GM12873 (cell line): ENCODE measurements at regions not wholly inside any gene's neighbourhood (a gene's known extent, or its start where the extent isn't known, plus 50 kb on each side); places are given as distances from the start of the nearest gene placed in this dataset.

Source experiments
- CTCF ChIP-seq: IDR thresholded peaks from 2 replicates; pipeline ENCODE4 v1.5.1; 2012; ENCODE audit warnings: low read depth, mild to moderate bottlenecking, moderate library complexity, low read length, control low read depth; ENCODE audit not compliant: insufficient read depth; ENCODE audit errors: missing control alignments

DNA sequence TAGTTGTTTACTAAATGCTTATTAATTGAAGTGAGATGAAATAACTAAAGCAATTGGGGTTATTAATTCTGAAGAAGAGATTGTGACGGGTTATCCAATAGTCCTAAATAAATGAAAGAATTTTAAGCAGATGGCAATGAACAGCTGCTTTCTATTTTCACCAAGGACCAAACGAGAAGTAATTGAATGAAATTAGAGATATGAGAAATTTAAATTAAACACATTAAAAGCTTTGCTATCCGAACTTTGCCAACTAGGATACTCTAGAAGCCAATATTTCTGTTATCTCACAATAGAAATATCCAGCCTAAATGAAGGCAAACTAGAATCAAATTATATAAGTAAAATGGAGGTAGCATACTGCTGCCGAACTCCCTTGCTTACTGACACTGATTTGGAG lies 103.2 kb downstream of the GPR37 start:
- no peak for TF ChIP-seq CTCF

- TF ChIP-seq CTCF: no peak
Observed at GRCh38 chr7:124655990-124656389, 109.6 kb downstream of the GPR37 start.

- TF ChIP-seq CTCF: no peak
Observed at GRCh38 chr7:124652237-124652636, 113.4 kb downstream of the GPR37 start.

GRCh38 chr7:124651136-124651535 lies 114.5 kb downstream of the GPR37 start:
- no peak for TF ChIP-seq CTCF

GRCh38 chr7:124649397-124650014 lies 116.1 kb downstream of the GPR37 start:
- no peak for TF ChIP-seq CTCF

GRCh38 chr7:124647630-124648306 lies 117.8 kb downstream of the GPR37 start:
- no peak for TF ChIP-seq CTCF

GRCh38 chr7:124645704-124646103 lies 119.9 kb downstream of the GPR37 start:
- TF ChIP-seq CTCF: no peak
